HUDEP-2 (cell line): ENCODE measurements at regions not wholly inside any gene's neighbourhood (a gene's known extent, or its start where the extent isn't known, plus 50 kb on each side); places are given as distances from the start of the nearest gene placed in this dataset.

ENCODE experiments used
- DNase-seq, 76 experiments: peaks; one replicate each; lab custom pipeline; 2025; ENCODE audit not compliant: unreplicated experiment in 76 of 76; lab: John Stamatoyannopoulos, UW

DNA sequence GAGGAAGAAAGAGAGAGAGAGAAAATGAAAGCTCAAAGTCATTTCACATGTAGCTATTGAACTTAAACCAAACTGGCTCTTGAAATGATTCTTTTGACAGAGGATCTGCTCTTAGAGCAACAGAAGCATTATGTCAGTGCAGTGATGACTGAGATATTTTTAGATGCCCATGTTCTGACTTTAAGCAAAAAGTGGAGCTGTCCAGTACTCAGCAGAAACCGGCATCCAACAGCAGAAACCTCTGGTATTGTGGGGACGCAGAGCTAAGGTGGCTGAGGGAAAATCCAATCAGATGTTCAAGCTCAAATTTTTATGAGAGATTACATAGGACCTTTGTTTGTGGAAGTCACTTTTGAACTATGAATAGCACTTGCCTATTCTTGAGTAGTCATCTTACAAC lies 69.8 kb upstream of the ANKFN1 start:
- DNase-seq, result no peak

DNA sequence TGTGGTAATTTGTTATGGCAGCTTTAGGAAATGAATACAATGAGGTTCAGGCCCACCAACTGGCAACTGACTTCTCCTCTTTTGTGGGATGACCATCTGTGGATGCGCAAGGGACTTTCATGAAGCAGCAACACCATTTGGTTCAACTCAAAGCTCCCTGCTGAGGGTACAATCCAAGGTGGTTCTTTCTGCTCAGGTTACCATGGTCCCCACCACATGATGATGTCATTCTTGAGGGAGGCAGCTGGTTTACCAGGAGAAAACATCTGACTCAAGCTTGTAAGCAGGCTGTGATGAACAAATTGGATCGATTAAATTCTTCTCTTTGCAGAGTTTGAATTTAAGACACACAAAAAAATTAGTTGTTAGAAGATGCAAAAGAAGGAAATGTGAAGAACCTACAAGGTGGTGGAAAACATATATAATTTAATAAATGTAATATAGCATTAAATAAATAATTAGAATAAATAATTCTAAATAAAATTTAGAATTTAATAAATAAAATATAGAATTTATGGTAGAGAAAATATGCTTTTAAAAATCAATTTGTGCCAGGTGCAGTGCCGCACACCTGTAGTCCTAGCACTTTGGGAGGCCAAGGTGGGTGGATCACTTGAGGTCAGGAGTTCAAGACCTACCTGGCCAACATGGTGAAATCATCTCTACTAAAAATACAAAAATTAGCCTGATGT lies 67.6 kb upstream of the ANKFN1 start:
- DNase-seq, result no peak

DNA sequence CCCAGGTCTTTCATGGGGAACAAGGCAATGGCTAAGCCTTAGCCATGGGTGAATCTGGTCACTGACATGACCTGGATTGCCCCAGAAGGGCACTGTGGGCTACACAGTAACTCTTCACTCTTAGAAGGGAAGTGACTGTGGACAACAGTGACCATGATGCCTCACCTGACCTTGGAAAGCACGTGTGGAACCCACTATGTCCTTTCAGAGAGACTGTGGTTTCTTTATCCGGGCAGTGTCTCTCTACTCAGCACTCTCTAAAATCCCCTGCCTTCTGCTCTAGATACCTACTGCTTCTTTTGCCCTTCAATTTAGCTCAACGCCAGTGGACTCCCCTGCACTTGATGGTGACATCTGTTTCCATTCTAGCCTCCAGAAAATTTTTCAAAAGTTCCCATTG lies 66.1 kb upstream of the ANKFN1 start:
- no peak for DNase-seq

DNA sequence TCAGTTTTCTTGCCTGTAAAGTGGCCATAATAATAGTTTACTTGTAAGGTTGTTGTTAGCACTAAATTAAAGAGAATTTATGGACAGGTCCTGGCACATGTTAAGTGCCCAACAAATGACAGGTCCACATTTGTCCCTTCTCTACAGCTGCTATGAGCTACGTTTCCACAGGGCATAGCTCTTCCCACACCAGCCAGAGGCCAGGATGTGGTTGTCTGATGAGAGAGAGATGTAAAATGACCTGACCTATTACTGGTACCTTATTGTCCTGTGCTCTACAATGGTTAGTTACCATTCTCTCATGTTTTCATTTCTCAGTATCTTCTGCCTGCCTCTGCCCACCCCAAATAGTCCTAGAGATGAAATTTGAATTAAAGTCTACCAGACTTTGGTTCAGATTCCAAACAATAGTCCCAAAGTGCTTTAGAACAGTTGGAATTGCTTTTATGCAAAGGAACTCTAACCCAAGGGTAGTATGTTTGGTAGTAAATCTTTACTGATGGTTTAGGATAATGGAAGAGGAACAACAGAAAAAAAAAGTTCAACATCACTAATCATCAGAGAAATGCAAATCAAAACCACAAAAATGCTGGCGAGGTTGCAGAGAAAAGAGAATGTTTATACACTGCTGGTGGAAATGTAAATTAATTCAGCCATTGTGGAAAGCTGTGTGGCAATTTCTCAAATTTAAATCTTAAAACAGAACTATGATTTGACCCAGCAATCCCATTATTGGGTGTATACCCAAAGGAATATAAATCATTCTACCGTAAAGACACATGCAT lies 57.1 kb upstream of the ANKFN1 start:
- DNase-seq, result no peak

DNA sequence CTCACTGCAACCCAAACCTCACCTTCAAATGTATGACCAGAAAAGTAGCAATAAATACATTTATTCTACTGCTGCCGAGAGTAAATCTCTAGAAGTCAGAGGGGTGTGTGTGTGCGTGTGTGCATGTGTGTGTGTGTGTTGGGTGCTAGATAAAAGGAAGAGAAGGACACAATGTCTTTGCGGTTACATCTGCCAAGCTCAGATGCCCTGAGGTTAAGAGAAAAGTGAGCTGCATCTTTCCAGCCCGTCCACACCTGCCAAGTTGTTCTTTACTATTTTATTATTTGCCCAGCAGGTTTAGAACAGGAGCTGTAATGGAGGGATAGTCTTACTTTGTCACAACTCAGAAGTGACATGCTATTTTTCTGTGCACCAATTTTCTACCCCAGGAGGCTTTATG lies 54.5 kb upstream of the ANKFN1 start:
- DNase-seq, result no peak

DNA sequence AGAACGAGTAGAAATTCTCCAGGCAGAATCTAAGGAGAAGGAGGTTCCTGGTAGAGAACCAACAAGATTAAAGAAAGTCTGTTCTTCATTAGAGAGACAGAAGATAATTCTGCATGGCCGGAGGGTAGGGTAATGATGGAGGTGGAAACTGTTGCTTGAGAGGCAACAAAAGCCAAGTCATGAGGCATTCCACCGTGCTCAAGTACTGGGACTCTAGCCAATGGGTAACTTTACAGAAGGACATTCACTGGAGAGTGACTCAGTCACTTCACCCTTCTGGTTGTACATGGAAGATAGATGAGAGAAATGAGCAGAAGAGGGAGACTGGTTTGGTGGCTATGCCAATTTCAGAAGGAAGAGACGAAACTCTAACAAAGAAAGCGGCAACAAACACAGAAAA lies 53.6 kb upstream of the ANKFN1 start:
- DNase-seq, result no peak
